ENCODE measurements at regions not wholly inside any gene's neighbourhood (a gene's known extent, or its start where the extent isn't known, plus 50 kb on each side); places are given as distances from the start of the nearest gene placed in this dataset.

- Histone ChIP-seq H3K36me3 (replicated peaks; ENCODE audit: insufficient read depth, low read depth) (no peaks in the 10 kb centered on the region), H3K9me2 (replicated peaks; ENCODE audit: insufficient read depth) (no peaks in the 10 kb centered on the region), H3K4me2 (no peak overlapping the region), H4K20me1 (ENCODE audit: insufficient read depth, poor library complexity, severe bottlenecking) (no peaks in the 10 kb centered on the region), H2AFZ (no peak overlapping the region), H3K27ac (no peak overlapping the region), H3K9me3 (ENCODE audit: low read depth) (no peaks in the 10 kb centered on the region), H3K79me2 (no peaks in the 10 kb centered on the region), H3K4me3 (no peak overlapping the region), H3K27me3 (no peaks in the 10 kb centered on the region), H3K4me1 (ENCODE audit: insufficient read depth) (peaks cover 13% of the 10 kb centered on the region)
- TF ChIP-seq EZH2phosphoT487 (IDR thresholded peaks at IDR 0.05; ENCODE audit: low read depth, severe bottlenecking, unreplicated experiment) (no peak), CTCF (IDR thresholded peaks at IDR 0.05; ENCODE audit: poor library complexity) (no peak), EZH2 (IDR thresholded peaks at IDR 0.05; ENCODE audit: borderline replicate concordance) (no peak)
- WGBS (ENCODE audit: low lambda C conversion rate, missing lambda C conversion rate): 93% methylated on average over 2 of the region's 2 CpGs
- no peak for DNase-seq (ENCODE audit: low spot score)
Measured at GRCh38 chr9:84512493-84512892, 157.0 kb upstream of the NTRK2 start.

GRCh38 chr9:84513473-84513872, 156.1 kb upstream of the NTRK2 start:
- whole genome bisulfite sequencing (ENCODE audit: low lambda C conversion rate, missing lambda C conversion rate): 60% methylated on average over 1 of the region's 1 CpG
- peak; percentile 29 for DNase-seq (ENCODE audit: low spot score)
- H4K20me1 ChIP-seq (ENCODE audit: insufficient read depth, poor library complexity, severe bottlenecking): no peaks in the 10 kb centered on the region

GRCh38 chr9:84513979-84514378, 155.6 kb upstream of the NTRK2 start:
- Histone ChIP-seq H3K9me3 (ENCODE audit: low read depth) (no peaks in the 10 kb centered on the region), H3K9me2 (replicated peaks; ENCODE audit: insufficient read depth) (no peaks in the 10 kb centered on the region), H3K27ac (no peak overlapping the region), H3K27me3 (no peaks in the 10 kb centered on the region), H3K4me2 (peak overlapping the region; percentile 2), H3K36me3 (replicated peaks; ENCODE audit: insufficient read depth, low read depth) (no peaks in the 10 kb centered on the region), H3K79me2 (no peaks in the 10 kb centered on the region), H4K20me1 (ENCODE audit: insufficient read depth, poor library complexity, severe bottlenecking) (no peaks in the 10 kb centered on the region), H3K4me3 (no peak overlapping the region), H3K4me1 (ENCODE audit: insufficient read depth) (peaks cover 13% of the 10 kb centered on the region), H2AFZ (no peak overlapping the region)
- WGBS (ENCODE audit: low lambda C conversion rate, missing lambda C conversion rate): 65% methylated on average over 2 of the region's 2 CpGs
- DNase-seq (ENCODE audit: low spot score): no peak
- TF ChIP-seq CTCF (IDR thresholded peaks at IDR 0.05; ENCODE audit: poor library complexity): no peak
- TF ChIP-seq EZH2phosphoT487 (IDR thresholded peaks at IDR 0.05; ENCODE audit: low read depth, severe bottlenecking, unreplicated experiment): no peak
- TF ChIP-seq EZH2 (IDR thresholded peaks at IDR 0.05; ENCODE audit: borderline replicate concordance): no peak

More at GRCh38 chr9:84513473-84513872, 156.1 kb upstream of the NTRK2 start:
- H2AFZ ChIP-seq: no peak overlapping the region
- H3K9me2 ChIP-seq (replicated peaks; ENCODE audit: insufficient read depth): no peaks in the 10 kb centered on the region
- H3K4me2 ChIP-seq: no peak overlapping the region
- TF ChIP-seq CTCF (IDR thresholded peaks at IDR 0.05; ENCODE audit: poor library complexity) (no peak), EZH2phosphoT487 (IDR thresholded peaks at IDR 0.05; ENCODE audit: low read depth, severe bottlenecking, unreplicated experiment) (no peak), EZH2 (IDR thresholded peaks at IDR 0.05; ENCODE audit: borderline replicate concordance) (no peak)
- no peaks in the 10 kb centered on the region for H3K27me3 ChIP-seq
- no peaks in the 10 kb centered on the region for H3K36me3 ChIP-seq (replicated peaks; ENCODE audit: insufficient read depth, low read depth)
- no peaks in the 10 kb centered on the region for H3K9me3 ChIP-seq (ENCODE audit: low read depth)
- peaks cover 13% of the 10 kb centered on the region for H3K4me1 ChIP-seq (ENCODE audit: insufficient read depth)
- H3K4me3 ChIP-seq: no peak overlapping the region
- no peak overlapping the region for H3K27ac ChIP-seq
- H3K79me2 ChIP-seq: no peaks in the 10 kb centered on the region

GRCh38 chr9:84514421-84514820, 155.1 kb upstream of the NTRK2 start:
- Histone ChIP-seq H3K27me3 (no peaks in the 10 kb centered on the region), H3K4me2 (peak overlapping the region; percentile 2), H3K4me3 (no peak overlapping the region), H3K79me2 (no peaks in the 10 kb centered on the region), H3K36me3 (replicated peaks; ENCODE audit: insufficient read depth, low read depth) (no peaks in the 10 kb centered on the region), H2AFZ (no peak overlapping the region), H3K4me1 (ENCODE audit: insufficient read depth) (peaks cover 13% of the 10 kb centered on the region), H3K9me3 (ENCODE audit: low read depth) (no peaks in the 10 kb centered on the region), H3K9me2 (replicated peaks; ENCODE audit: insufficient read depth) (no peaks in the 10 kb centered on the region), H3K27ac (no peak overlapping the region), H4K20me1 (ENCODE audit: insufficient read depth, poor library complexity, severe bottlenecking) (no peaks in the 10 kb centered on the region)
- no peak for DNase-seq (ENCODE audit: low spot score)
- 36% methylated on average over 5 of the region's 5 CpGs for WGBS (ENCODE audit: low lambda C conversion rate, missing lambda C conversion rate)
- TF ChIP-seq EZH2 (IDR thresholded peaks at IDR 0.05; ENCODE audit: borderline replicate concordance) (no peak), EZH2phosphoT487 (IDR thresholded peaks at IDR 0.05; ENCODE audit: low read depth, severe bottlenecking, unreplicated experiment) (no peak), CTCF (IDR thresholded peaks at IDR 0.05; ENCODE audit: poor library complexity) (no peak)
